BLaER1 treated with 17β-estradiol and CSF1 and Interleukin-3, amounts not matched to agents 10 nM and 100 nM (cell line): ENCODE measurements at regions not wholly inside any gene's neighbourhood (a gene's known extent, or its start where the extent isn't known, plus 50 kb on each side); places are given as distances from the start of the nearest gene placed in this dataset.

Source experiments
- H3K27ac ChIP-seq, 11 experiments: shearing (Covaris generic); formaldehyde crosslinking; 2 replicates each; pipeline ENCODE4 v1.8.1; 2022
- H3K27me3 ChIP-seq, 11 experiments: shearing (Covaris generic); formaldehyde crosslinking; 2 replicates each; pipeline ENCODE4 v1.8.1; 2022
- H3K36me3 ChIP-seq, 11 experiments: shearing (Covaris generic); formaldehyde crosslinking; 2 replicates each; pipeline ENCODE4 v1.8.1; 2022
- H3K4me1 ChIP-seq, 10 experiments: shearing (Covaris generic); formaldehyde crosslinking; 2 replicates each; pipeline ENCODE4 v1.8.1; 2022
- H3K4me2 ChIP-seq, 11 experiments: shearing (Covaris generic); formaldehyde crosslinking; 2 replicates each; pipeline ENCODE4 v1.8.1; 2022
- H3K4me3 ChIP-seq, 10 experiments: shearing (Covaris generic); formaldehyde crosslinking; 2 replicates each; pipeline ENCODE4 v1.8.1; 2022
- H3K9ac ChIP-seq, 11 experiments: shearing (Covaris generic); formaldehyde crosslinking; 2 replicates each; pipeline ENCODE4 v1.8.1; 2022
- H3K9me3 ChIP-seq, 11 experiments: shearing (Covaris generic); formaldehyde crosslinking; replicated peaks in 1 of 11; 2 replicates each; pipeline ENCODE4 v1.8.1; 2022
- H4K20me1 ChIP-seq, 11 experiments: shearing (Covaris generic); formaldehyde crosslinking; 2 replicates each; pipeline ENCODE4 v1.8.1; 2022
- Cebpa-rat ChIP-seq, 11 experiments: shearing (Covaris generic); IDR thresholded peaks; 2 replicates each; pipeline ENCODE4 v1.8.1; 2022

DNA sequence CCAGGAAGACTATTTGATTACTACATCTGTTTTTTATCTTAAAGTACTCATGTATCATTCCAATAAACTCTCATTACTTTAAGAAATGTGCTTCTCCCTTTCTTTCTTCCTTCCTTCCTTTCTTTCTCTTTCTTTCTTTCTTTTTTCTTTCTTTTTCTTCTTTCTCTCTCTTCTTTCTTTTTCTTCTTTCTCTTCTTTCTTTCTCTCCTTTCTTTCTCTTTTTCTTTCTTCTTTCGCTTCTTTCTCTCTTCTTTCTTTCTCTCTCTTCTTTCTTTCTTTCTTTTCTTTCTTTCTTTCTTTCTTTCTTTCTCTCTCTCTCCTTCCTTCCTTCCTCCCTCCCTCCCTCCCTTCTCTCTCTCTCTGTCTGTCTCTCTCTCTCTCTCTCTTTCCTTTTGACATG lies 298.6 kb upstream of the ANKH start:
- TF ChIP-seq Cebpa-rat (IDR thresholded peaks at IDR 0.05): no peak

DNA sequence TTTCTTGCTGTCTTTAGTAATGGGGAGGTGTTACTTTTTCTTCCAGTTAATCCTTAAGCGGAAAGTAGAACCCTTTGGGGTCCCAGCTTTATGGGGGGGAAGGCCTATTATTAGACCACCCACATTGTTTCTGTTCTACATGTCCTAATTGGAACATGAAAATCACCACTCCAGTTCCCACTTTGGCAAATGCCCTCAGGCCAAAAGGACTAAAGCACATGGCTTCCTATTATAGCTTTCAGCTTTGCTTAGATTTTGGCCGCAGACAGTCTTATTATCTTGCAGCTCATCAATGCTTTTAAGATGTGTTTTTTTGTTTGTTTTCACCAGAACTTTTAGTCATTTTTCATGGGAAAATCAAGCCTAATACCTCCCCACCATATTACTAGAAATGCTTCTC lies 296.8 kb upstream of the ANKH start:
- Histone ChIP-seq H3K9ac (no peak overlapping the region), H4K20me1 (no peaks in the 10 kb centered on the region), H3K27me3 (no peaks in the 10 kb centered on the region), H3K36me3 (no peaks in the 10 kb centered on the region), H3K4me3 (no peak overlapping the region), H3K4me2 (no peak overlapping the region), H3K9me3 (peaks cover 0 to 5% (median 0%) of the 10 kb centered on the region in 11 experiments; a peak in 3 of 22 replicates), H3K4me1 (no peaks in the 10 kb centered on the region), H3K27ac (no peak overlapping the region)
- no peak for TF ChIP-seq Cebpa-rat (IDR thresholded peaks at IDR 0.05)

More for the DNA sequence above, 298.6 kb upstream of the ANKH start:
- Histone ChIP-seq H3K9ac (no peak overlapping the region), H3K27me3 (no peaks in the 10 kb centered on the region), H3K4me2 (no peak overlapping the region), H3K9me3 (peaks cover 0 to 18% (median 9%) of the 10 kb centered on the region in 11 experiments; a peak in 11 of 22 replicates), H3K27ac (no peak overlapping the region), H4K20me1 (no peaks in the 10 kb centered on the region), H3K4me1 (no peaks in the 10 kb centered on the region), H3K4me3 (no peak overlapping the region), H3K36me3 (no peaks in the 10 kb centered on the region)

DNA sequence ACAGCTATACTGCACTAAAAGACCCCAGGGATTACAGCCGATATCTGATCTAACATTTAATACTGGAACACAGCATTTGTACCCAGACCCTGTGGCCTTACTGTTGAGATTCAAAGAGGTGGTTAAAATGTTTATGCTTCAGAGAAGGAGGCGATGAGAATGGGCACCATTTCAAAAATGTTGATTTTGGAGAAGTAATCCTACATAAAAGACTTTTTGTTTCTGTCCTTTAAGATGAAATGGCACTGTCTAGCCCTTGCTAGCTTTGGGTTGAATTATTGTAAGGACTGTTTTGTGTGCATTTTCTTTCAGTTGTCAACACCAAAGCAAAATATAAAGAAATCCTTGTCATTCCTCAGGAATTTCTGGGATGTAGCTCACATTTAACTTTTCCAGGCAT lies 288.5 kb upstream of the ANKH start:
- no peak overlapping the region for H3K27ac ChIP-seq
- TF ChIP-seq Cebpa-rat (IDR thresholded peaks at IDR 0.05): no peak

DNA sequence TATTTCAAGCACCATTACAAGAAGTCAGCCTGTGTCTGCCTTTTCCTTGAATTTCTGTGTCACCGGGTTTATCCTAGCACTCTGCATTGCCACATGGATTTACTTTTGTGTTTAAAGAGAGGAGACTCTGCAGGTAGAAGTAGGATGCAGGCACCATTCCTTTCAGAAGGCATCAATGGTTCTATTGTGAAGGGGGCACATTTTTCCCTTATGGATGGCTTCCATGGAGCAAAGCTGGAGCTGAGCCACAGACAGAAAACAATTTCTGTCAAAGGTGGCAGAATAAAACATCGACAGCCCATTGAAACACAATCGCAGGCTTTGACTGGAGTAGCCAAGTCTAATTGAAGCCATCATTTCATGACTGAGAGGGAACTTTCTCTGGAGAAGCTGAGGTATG lies 288.0 kb upstream of the ANKH start:
- Histone ChIP-seq H3K9ac (no peak overlapping the region), H3K4me1 (no peaks in the 10 kb centered on the region), H3K27me3 (no peaks in the 10 kb centered on the region), H3K27ac (no peak overlapping the region), H3K4me2 (no peak overlapping the region), H4K20me1 (no peaks in the 10 kb centered on the region), H3K36me3 (no peaks in the 10 kb centered on the region), H3K4me3 (no peak overlapping the region), H3K9me3 (no peaks in the 10 kb centered on the region; a peak in 1 of 22 replicates)
- no peak for TF ChIP-seq Cebpa-rat (IDR thresholded peaks at IDR 0.05)

More for the DNA sequence above, 288.5 kb upstream of the ANKH start:
- no peak overlapping the region for H3K4me3 ChIP-seq
- H3K9ac ChIP-seq: no peak overlapping the region
- no peaks in the 10 kb centered on the region for H3K4me1 ChIP-seq
- no peak overlapping the region for H3K4me2 ChIP-seq
- H3K27me3 ChIP-seq: no peaks in the 10 kb centered on the region
- no peaks in the 10 kb centered on the region for H4K20me1 ChIP-seq
- no peaks in the 10 kb centered on the region; a peak in 1 of 22 replicates for H3K9me3 ChIP-seq
- no peaks in the 10 kb centered on the region for H3K36me3 ChIP-seq

DNA sequence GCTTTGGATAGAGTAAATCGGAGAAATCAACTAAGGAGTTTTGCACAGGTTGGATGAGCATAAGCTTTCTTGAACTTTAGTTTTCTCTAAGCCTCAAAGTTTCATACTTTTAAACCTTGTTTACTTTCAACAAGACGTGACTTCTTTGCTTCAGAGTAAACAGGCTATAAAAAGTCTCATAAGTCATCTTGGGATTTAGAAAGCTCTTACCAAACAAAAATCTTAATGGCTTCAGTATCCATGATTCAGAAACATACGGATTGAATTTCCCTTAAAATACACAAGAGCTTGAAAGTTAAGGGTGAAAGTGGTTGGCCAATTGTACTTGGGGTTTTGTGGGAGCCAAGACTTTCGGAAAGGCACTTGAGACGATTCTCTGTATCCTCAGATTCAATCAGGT lies 270.9 kb upstream of the ANKH start:
- no peaks in the 10 kb centered on the region for H4K20me1 ChIP-seq
- no peaks in the 10 kb centered on the region for H3K27me3 ChIP-seq
- no peak overlapping the region for H3K9ac ChIP-seq
- no peaks in the 10 kb centered on the region for H3K4me1 ChIP-seq
- H3K27ac ChIP-seq: no peak overlapping the region
- H3K9me3 ChIP-seq: no peaks in the 10 kb centered on the region
- H3K36me3 ChIP-seq: no peaks in the 10 kb centered on the region
- no peak overlapping the region for H3K4me2 ChIP-seq
- no peak for TF ChIP-seq Cebpa-rat (IDR thresholded peaks at IDR 0.05)
- no peak overlapping the region for H3K4me3 ChIP-seq

DNA sequence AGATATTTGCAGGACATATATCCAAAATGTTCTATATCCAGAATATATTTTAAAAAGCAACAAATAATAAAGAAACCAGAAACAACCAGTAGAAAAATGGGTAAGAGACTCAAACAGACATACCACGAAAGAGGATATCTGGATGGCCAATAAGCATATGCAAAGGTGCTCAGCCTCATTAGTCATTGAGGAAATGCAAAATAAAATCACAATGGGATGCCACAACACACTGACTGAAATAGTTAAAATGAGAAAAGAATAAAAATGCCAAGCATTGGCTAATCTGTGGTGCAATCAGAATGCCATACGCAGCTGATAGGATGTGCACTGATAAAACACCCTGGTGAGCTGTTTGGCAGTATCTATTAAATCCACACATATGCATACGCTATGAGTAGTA lies 265.8 kb upstream of the ANKH start:
- no peak overlapping the region for H3K27ac ChIP-seq
- no peak overlapping the region for H3K9ac ChIP-seq
- no peak for TF ChIP-seq Cebpa-rat (IDR thresholded peaks at IDR 0.05)
- H3K4me2 ChIP-seq: no peak overlapping the region
- no peaks in the 10 kb centered on the region for H3K36me3 ChIP-seq
- no peaks in the 10 kb centered on the region for H3K27me3 ChIP-seq
- no peaks in the 10 kb centered on the region for H3K9me3 ChIP-seq
- H4K20me1 ChIP-seq: no peaks in the 10 kb centered on the region
- H3K4me3 ChIP-seq: no peak overlapping the region
- 0 out of 20 replicates have a peak, but pooled peaks cover 0 to 6% (median 0%) of the 10 kb centered on the region in 10 experiments for H3K4me1 ChIP-seq

DNA sequence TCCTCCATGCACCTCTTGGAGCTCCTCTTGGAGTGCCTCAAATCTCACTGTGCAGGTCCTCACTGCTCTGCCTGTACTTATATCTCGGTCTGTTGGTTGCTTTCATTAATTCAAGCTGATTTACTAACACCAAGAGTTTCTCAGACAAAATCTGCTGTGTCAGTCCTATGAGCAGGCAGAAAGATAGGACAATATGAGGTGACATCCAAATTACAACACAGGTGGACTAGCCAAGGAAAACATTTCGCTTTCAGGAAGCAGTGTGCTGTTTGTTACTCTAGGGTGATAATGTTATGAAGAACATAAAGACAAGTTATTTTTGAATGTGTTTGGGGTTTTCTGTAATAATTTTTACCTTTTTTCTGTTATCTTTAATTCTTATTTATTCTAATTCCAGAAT lies 264.1 kb upstream of the ANKH start:
- H3K27ac ChIP-seq: no peak overlapping the region
- H3K9ac ChIP-seq: no peak overlapping the region
- 0 out of 20 replicates have a peak, but pooled peaks cover 0 to 6% (median 0%) of the 10 kb centered on the region in 10 experiments for H3K4me1 ChIP-seq

DNA sequence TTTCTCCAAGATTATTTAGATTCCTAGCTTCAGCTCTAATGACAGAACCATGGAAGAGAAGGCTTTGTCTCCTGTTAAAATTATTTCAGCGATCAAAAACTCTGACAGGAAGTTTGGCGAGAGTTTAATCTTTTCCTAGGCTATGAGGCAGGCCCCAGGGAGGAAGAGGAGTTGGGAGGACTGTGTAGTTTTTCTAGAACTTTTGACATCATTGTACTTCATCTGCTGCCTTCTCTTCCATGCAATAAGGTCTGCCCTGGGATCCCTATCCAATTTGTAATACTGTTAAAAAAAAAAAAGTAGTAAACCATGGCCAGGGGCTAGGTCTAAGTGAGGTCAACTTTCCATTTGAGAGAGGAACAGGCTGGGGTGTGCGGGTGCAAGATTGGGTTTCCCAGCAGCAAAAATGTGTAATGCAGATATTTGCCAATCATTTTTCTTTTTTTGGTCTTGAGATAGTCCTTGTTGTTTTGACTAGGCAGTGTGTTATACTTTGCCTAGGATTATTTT lies 261.9 kb upstream of the ANKH start:
- H3K27me3 ChIP-seq: no peaks in the 10 kb centered on the region
- H3K9ac ChIP-seq: no peak overlapping the region
- H4K20me1 ChIP-seq: no peaks in the 10 kb centered on the region
- H3K27ac ChIP-seq: no peak overlapping the region
- no peak overlapping the region for H3K4me3 ChIP-seq
- no peak overlapping the region for H3K4me2 ChIP-seq
- TF ChIP-seq Cebpa-rat (IDR thresholded peaks at IDR 0.05): no peak
- 0 out of 20 replicates have a peak, but pooled peaks cover 0 to 6% (median 0%) of the 10 kb centered on the region in 10 experiments for H3K4me1 ChIP-seq
- H3K9me3 ChIP-seq: no peaks in the 10 kb centered on the region
- H3K36me3 ChIP-seq: no peaks in the 10 kb centered on the region

More for the DNA sequence above, 264.1 kb upstream of the ANKH start:
- Histone ChIP-seq H3K4me3 (no peak overlapping the region), H3K27me3 (no peaks in the 10 kb centered on the region), H3K9me3 (no peaks in the 10 kb centered on the region), H4K20me1 (no peaks in the 10 kb centered on the region), H3K36me3 (no peaks in the 10 kb centered on the region), H3K4me2 (no peak overlapping the region)
- TF ChIP-seq Cebpa-rat (IDR thresholded peaks at IDR 0.05): no peak

DNA sequence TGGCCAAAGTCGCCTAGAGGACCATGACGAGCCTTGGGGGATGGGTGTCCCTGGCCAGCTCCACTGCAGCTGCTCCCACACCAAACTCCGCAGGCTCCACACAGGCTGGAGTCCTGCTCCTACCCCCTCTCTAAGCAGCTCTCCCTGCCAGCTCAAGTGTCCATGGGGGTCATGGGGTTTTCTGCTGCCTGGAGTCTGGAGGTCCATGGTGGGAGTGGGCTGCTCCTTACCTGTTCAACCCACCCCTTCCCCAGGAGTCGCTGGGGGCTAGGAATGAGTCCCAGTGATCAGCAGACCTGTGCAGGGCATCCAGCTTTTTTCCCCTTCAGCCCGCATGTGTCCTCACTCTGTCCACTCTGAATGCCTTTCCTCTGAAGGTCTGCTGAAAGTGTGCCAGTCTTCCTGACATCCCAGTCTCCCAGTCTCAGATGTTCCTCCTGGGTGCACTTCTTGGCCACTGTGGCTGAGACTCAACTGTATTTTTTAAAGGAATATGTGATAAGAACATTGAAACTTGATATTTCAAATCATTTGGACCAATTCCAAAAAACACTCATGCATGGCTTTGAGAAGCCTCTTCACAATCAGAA lies 261.3 kb upstream of the ANKH start:
- Histone ChIP-seq H3K36me3 (no peaks in the 10 kb centered on the region), H3K4me3 (no peak overlapping the region)
- no peak for TF ChIP-seq Cebpa-rat (IDR thresholded peaks at IDR 0.05)

DNA sequence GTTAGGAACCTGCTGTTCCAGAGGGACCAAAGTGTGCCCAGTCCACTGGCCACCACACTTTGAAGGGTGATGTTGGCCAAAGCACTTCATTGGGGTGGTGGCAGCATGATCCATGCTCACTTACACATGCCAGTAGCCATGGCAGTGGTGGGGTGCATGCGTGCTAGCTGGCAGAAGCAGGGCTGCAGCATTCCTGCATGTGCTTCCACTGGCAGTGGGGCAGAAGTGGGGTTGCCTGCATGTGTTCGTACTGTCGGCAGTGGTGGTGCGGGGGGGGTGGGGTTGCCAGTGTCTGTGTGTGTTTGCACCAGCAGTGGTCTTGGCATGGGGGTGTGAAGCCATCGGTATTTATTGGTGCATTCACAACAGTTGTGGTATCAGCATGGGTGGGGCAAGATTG lies 260.3 kb upstream of the ANKH start:
- no peak overlapping the region for H3K4me2 ChIP-seq
- H3K36me3 ChIP-seq: no peaks in the 10 kb centered on the region
- 0 out of 20 replicates have a peak, but pooled peaks cover 0 to 6% (median 0%) of the 10 kb centered on the region in 10 experiments for H3K4me1 ChIP-seq
- H4K20me1 ChIP-seq: no peaks in the 10 kb centered on the region
- H3K4me3 ChIP-seq: no peak overlapping the region
- no peak overlapping the region for H3K27ac ChIP-seq
- H3K9ac ChIP-seq: no peak overlapping the region
- H3K9me3 ChIP-seq: no peaks in the 10 kb centered on the region
- TF ChIP-seq Cebpa-rat (IDR thresholded peaks at IDR 0.05): no peak
- H3K27me3 ChIP-seq: no peaks in the 10 kb centered on the region

More for the DNA sequence above, 261.3 kb upstream of the ANKH start:
- Histone ChIP-seq H3K9me3 (no peaks in the 10 kb centered on the region), H3K27ac (no peak overlapping the region), H3K27me3 (no peaks in the 10 kb centered on the region), H3K9ac (no peak overlapping the region), H4K20me1 (no peaks in the 10 kb centered on the region), H3K4me2 (no peak overlapping the region), H3K4me1 (0 out of 20 replicates have a peak, but pooled peaks cover 0 to 6% (median 0%) of the 10 kb centered on the region in 10 experiments)
